ENCODE measurements at regions not wholly inside any gene's neighbourhood (a gene's known extent, or its start where the extent isn't known, plus 50 kb on each side); places are given as distances from the start of the nearest gene placed in this dataset.

GRCh38 chr6:102344769-102345168, 951.3 kb downstream of the GRIK2 start:
- WGBS, 2 donors: 72 to 89% methylated on average over 2 of the region's 2 CpGs
- H3K27ac ChIP-seq: no peak overlapping the region
- DNase-seq: no peak

GRCh38 chr6:102340311-102340710, 946.8 kb downstream of the GRIK2 start:
- DNase-seq: no peak
- Histone ChIP-seq H3K27me3 (no peaks in the 10 kb centered on the region), H3K9me3 (no peaks in the 10 kb centered on the region), H3K4me3 (no peak overlapping the region), H3K4me1 (no peaks in the 10 kb centered on the region), H3K36me3 (ENCODE audit: low read depth, missing control alignments) (no peaks in the 10 kb centered on the region), H3K27ac (no peak overlapping the region)
- intact Hi-C loops (cut with DNase I; ENCODE audit: low total_unique reads): no loop called here
- WGBS, 2 donors: 48 to 59% methylated on average over 4 of the region's 4 CpGs
- TF ChIP-seq CTCF (IDR thresholded peaks at IDR 0.05) (no peak), POLR2A (IDR thresholded peaks at IDR 0.05) (no peak)

More at GRCh38 chr6:102344769-102345168, 951.3 kb downstream of the GRIK2 start:
- intact Hi-C loops (cut with DNase I; ENCODE audit: low total_unique reads): no loop called here
- no peak overlapping the region for H3K4me3 ChIP-seq
- H3K36me3 ChIP-seq (ENCODE audit: low read depth, missing control alignments): no peaks in the 10 kb centered on the region
- no peaks in the 10 kb centered on the region for H3K4me1 ChIP-seq
- no peaks in the 10 kb centered on the region for H3K9me3 ChIP-seq
- H3K27me3 ChIP-seq: no peaks in the 10 kb centered on the region
- TF ChIP-seq CTCF (IDR thresholded peaks at IDR 0.05): no peak
- no peak for TF ChIP-seq POLR2A (IDR thresholded peaks at IDR 0.05)

GRCh38 chr6:102333736-102334135, 940.2 kb downstream of the GRIK2 start:
- Histone ChIP-seq H3K36me3 (ENCODE audit: low read depth, missing control alignments) (no peaks in the 10 kb centered on the region), H3K4me1 (no peaks in the 10 kb centered on the region), H3K27ac (no peak overlapping the region), H3K4me3 (no peak overlapping the region), H3K9me3 (no peaks in the 10 kb centered on the region), H3K27me3 (no peaks in the 10 kb centered on the region)
- no peak for DNase-seq
- TF ChIP-seq CTCF (IDR thresholded peaks at IDR 0.05) (no peak), POLR2A (IDR thresholded peaks at IDR 0.05) (no peak)
- 83 to 91% methylated on average over 8 of the region's 8 CpGs for WGBS, 2 donors
- intact Hi-C loops (cut with DNase I; ENCODE audit: low total_unique reads): no loop called here

- Histone ChIP-seq H3K4me1 (no peaks in the 10 kb centered on the region), H3K4me3 (no peak overlapping the region), H3K27me3 (no peaks in the 10 kb centered on the region), H3K27ac (no peak overlapping the region), H3K9me3 (no peaks in the 10 kb centered on the region), H3K36me3 (ENCODE audit: low read depth, missing control alignments) (no peaks in the 10 kb centered on the region)
- no peak for DNase-seq
- WGBS, 2 donors: 84 to 91% methylated on average over 4 of the region's 4 CpGs
- intact Hi-C loops (cut with DNase I; ENCODE audit: low total_unique reads): no loop called here
- no peak for TF ChIP-seq CTCF (IDR thresholded peaks at IDR 0.05)
- TF ChIP-seq POLR2A (IDR thresholded peaks at IDR 0.05): no peak
Measured at GRCh38 chr6:102327697-102328225, 934.3 kb downstream of the GRIK2 start.

- Histone ChIP-seq H3K36me3 (ENCODE audit: low read depth, missing control alignments) (no peaks in the 10 kb centered on the region), H3K4me1 (no peaks in the 10 kb centered on the region), H3K9me3 (no peaks in the 10 kb centered on the region), H3K27me3 (no peaks in the 10 kb centered on the region), H3K4me3 (no peak overlapping the region), H3K27ac (no peak overlapping the region)
- no peak for DNase-seq
- TF ChIP-seq CTCF (IDR thresholded peaks at IDR 0.05) (no peak), POLR2A (IDR thresholded peaks at IDR 0.05) (no peak)
- WGBS, 2 donors: 64 to 81% methylated on average over 1 of the region's 1 CpG
- intact Hi-C loops (cut with DNase I; ENCODE audit: low total_unique reads): no loop called here
Measured at GRCh38 chr6:102313699-102314098, 920.2 kb downstream of the GRIK2 start.

Data from testis (tissue), 2 donors.